IPS-NIHi7 (cell line): ENCODE measurements at regions not wholly inside any gene's neighbourhood (a gene's known extent, or its start where the extent isn't known, plus 50 kb on each side); places are given as distances from the start of the nearest gene placed in this dataset.
"Not testable (repeated sequence)": the region's sequence is repeated elsewhere in the genome, so short reads cannot be mapped to it uniquely, and the experiment has no call there.

Experiments
- DNase-seq: peaks from one replicate; pipeline ENCODE4 v3.0.0; 2012; ENCODE audit warnings: mixed read lengths; ENCODE audit errors: extremely low spot score

GRCh38 chr6:81130061-81130460, 622.4 kb downstream of the TENT5A start:
- no peak for DNase-seq

DNA sequence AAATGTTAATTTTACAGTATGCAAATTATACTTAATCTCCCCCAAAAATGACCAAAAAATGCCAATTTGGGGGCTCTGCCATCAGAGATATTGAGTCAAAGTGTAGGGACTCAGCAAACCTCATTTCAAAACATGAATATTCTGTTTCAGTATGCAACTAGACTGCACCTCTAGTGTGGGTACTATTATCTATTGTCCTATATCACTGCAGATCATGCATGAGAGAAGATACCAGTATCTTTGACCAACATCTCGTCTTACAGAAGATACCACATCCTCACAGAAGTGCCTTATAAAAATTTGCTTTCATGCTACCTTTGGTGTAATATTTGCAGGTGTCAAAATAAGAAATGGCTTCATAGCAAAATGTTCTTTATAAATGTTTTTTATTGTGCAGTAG, 623.8 kb downstream of the TENT5A start:
- no peak for DNase-seq

GRCh38 chr6:81126150-81126549, 626.3 kb downstream of the TENT5A start:
- DNase-seq: no peak

GRCh38 chr6:81120280-81120679, 632.2 kb downstream of the TENT5A start:
- no peak for DNase-seq

GRCh38 chr6:81105998-81106397, 646.5 kb downstream of the TENT5A start:
- peak; percentile 16 for DNase-seq

DNA sequence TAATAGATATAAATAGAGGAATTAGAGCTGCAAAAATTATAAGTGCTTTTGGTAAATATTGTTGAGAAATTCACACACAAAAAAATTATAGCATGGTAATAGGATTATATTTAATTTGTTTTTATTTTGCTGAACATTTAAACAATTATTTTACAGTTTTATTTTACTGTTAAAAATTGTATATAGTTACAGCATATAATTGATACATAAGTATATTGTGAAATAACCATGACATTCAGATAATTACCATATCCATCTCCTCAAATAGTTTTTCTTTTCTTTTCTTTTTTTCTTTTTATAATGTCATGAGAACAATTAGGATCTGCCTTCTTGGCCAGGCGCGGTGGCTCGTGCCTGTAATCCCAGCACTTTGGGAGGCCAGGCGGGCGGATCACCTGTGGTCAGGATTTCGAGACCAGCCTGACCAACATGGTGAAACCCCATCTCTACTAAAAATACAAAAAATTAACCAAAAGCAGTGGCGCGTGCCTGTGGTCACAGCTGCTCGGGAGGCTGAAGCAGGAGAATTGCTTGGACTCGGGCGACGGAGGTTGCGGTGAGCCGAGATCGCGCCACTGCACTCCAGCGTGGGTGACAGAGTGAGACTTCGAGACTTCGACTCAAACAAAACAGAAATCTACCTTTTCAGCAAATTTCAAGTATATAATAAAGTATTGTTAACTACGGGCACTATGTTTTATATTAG, 654.2 kb downstream of the TENT5A start:
- no peak for DNase-seq

DNA sequence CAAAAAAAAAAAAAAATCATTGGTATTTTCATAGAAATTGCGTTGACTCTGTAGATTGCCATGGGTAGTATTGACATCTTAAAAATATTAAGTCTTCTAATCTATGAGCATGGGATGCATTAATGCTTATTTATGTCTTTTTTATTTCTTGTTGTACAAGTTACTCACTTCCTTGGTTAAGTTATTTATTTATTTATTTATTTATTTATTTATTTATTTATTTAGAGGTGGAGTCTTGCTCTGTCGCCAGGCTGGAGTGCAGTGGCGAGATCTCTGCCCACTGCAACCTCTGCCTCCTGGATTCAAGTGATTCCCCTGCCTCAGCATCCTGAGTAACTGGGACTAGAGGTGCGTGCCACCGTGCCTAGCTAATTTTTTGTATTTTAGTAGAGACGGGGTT, 656.0 kb downstream of the TENT5A start:
- not testable (repeated sequence) for DNase-seq

DNA sequence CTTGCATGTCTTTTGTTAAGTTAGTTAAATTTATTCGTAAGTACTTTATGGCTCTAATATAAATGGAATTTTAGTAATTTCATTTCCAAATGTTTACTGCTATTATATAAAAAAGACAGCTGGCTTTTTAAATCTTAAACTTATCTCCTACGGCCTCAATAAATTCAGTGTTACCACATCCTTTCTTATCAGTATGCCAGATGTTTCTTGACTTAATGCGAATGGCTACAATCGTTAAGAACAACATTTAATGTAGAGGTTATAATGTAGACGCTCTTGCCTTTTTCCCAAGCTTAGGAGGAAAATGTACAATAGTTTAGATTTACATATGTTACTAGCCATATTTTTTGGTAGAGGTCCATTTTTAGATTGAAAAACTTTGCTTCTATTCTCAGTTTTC, 659.4 kb downstream of the TENT5A start:
- no peak for DNase-seq

- DNase-seq: no peak
Measured at GRCh38 chr6:81088145-81088544, 664.3 kb downstream of the TENT5A start.

GRCh38 chr6:81086991-81087390, 665.5 kb downstream of the TENT5A start:
- no peak for DNase-seq

DNA sequence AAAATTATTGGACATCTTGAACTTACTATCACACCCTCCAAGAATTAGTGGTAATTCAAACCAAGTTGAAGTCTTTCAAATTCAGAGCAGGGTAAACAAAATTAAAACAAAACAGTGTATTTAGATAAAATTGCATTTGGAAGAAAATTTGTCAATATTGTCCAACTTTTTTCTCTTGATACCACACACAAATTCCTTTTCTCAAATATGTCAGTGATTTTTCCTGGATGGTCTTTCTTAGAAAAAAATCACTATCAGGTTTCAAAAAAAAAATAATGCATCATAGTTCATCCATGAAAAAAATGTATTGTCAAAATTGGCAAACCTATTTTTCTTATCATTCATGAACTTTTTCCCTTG, 667.1 kb downstream of the TENT5A start:
- DNase-seq: no peak

- no peak for DNase-seq
Measured at GRCh38 chr6:81084776-81085430, 667.6 kb downstream of the TENT5A start.

DNA sequence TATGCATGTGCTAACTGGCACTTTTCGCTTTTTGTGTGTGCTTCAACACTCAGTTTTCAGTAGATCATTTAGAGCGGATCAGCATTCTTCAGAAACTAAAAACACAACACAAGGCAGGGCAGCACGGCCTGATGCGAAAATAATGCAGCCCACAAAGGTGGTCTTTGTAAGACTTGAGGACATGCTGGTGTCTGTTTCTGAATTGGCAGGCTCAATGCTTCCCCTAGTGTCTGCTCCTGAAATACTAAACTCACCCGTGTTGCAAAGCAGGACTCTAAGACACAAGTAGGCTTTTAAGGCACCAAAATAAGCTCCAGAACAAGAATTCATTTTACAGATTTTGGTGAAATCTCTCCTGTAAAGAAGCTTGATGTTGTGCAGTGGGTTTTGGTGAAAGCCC, 676.5 kb downstream of the TENT5A start:
- peak; percentile 67 for DNase-seq

- no peak for DNase-seq
Measured at GRCh38 chr6:81073318-81073717, 679.2 kb downstream of the TENT5A start.

GRCh38 chr6:81071121-81071520, 681.4 kb downstream of the TENT5A start:
- DNase-seq: no peak

DNA sequence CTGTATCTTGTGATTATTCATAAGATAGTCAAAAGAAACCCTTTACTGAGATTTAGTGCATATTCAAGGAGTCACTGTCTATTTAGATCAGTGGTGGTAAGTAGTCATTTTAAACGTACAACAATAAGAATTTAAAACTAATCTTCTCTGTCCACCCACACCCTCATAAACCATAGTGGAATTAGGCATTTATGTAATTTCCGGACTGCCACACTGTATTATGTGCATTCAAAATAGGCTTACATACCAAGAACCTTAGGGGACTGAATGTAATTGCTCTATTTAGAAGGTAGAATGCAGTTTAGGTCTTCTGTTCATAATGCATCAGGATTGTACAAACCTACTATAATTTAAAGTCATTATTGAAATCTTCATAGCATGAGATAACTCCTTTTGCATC, 685.4 kb downstream of the TENT5A start:
- DNase-seq: no peak

DNA sequence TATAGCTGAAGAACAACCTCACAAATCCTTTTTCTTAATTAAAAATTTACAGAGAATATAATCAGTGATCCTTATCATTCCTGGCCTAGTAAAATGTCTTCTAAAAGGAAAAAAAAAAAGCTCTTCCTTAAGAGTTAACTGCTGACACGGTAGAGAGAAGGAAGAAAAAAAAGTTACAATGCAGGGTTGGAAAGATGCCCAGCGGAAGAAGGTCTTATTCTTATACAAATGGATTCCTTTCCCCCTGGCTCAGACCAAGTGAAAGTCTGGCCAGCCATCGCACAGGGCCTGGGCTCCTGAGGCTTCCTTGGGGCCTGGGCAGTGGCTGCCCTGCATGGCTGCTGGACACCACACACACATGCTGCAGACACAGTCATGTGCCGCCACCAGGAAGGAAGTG, 688.6 kb downstream of the TENT5A start:
- DNase-seq: no peak

DNA sequence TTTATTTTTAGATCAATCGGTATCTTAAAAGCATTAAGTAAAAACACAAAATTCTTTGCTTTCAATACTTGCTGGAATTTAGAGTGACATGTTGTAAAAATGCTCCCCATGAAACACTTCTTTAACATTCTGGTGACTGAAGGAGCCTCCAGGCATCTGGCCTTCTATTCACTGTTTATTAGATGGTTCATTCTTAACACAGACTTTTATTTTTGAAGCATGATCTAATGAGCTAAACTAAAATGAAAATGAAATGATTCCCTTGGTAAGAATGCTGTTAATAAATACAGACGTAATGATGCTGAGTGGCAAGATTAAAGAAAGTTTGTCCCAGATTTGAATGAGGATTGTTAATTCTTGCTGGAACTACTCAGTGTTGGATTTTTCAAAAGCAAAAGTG, 698.4 kb downstream of the TENT5A start:
- no peak for DNase-seq

DNA sequence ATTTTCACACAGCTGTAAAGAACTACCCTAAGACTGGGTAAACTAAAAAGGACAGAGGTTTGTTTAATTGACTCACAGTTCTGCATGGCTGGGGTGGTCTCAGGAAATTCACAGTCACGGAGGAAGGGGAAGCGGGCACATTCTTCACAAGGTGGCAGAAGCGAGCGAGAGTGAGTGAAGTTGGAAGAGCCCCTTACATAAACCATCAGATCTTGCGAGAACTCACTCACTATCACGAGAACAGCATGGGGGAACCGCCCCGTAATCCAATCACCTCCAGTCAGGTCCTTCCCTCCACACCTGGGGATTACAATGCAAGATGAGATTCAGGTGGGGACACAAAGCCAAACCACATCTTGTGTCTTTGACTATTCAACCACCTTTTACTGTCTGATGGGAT, 700.5 kb downstream of the TENT5A start:
- DNase-seq: peak; percentile 10

- DNase-seq: no peak
Measured at GRCh38 chr6:81049425-81050042, 702.9 kb downstream of the TENT5A start.

DNA sequence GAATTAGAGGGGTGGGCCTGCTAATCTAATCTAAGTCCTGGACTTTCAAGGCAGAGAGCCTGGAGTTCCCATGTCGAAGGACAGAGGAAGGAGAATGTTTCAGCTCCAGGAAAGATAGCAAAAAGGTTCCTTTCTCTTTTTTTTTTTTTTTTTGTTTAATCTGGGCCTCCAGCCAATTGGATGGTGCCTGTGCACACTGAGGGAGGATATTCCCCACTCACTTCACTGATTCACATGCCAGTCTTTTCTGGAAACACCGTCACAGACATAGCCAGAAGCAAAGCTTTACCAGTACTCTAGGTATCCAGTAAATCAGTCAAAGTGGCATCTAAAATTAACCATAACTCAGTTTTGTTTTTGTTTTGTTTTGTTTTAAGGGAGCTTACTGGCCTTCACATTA, 721.1 kb downstream of the TENT5A start:
- DNase-seq: no peak

DNA sequence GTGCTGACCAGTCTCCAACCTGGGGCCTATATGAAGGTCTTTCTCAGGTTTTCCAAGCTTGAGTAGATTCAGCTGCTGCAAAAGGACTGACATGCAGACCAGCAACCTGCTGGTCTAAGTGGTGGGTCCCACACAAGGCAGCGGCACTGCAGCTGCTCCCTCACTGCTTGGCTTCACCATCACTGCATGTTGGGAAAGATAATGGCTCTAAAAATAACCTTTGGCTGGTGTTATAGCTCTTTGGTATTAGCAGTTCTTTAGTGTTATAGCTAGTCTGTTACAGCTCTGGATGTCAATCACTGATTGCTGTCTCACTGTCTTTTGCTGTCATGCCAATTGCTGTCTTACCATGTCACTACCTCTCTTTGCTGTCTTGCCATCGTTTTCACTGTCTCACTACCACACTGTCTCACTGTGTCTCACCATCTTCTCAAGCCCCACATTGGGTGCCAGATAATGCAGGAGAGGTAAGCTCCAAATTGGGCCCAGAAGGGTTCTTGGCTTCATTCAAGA, 726.4 kb downstream of the TENT5A start:
- no peak for DNase-seq

DNA sequence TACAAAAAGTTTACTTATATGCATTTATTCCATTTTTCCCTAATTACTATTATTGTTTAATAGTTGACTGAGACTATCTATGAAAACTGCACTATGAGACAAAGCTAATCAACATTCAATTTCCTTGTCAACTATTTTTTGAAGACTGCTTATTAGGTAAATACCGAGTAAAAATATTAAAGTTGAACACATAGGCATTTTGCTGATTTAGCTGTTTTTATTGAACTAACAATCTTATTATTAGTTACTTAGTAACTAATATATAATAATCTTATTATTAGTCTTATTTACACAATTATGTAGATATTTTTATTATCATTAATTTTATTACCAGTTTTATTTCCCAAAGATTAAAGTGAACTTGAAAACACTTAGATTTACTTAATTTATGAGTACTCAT, 728.8 kb downstream of the TENT5A start:
- DNase-seq: no peak
